ENCODE measurements at regions not wholly inside any gene's neighbourhood (a gene's known extent, or its start where the extent isn't known, plus 50 kb on each side); places are given as distances from the start of the nearest gene placed in this dataset.

DNA sequence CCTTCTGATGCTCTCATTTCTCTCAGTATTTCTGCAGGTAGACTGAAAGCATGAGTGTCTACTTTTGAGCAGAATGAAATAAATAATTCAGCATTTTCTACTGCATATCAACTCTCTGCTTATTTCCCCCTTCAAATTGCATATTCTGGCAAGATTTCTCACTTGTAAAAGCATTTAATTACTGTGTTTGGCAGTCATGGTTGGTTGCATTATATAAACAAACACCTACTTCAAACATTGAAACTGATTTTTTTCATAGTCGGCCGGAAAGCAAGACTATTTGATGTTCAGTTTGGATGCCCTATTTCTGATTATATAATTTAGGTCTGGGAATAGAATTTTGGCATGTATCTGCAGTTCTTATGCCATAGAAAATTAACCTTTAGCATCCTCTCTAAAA lies 73.1 kb downstream of the PLEKHG1 start:
- Histone ChIP-seq H3K4me1 (peaks cover 9% of the 10 kb centered on the region), H3K27ac (no peak overlapping the region), H3K27me3 (no peaks in the 10 kb centered on the region), H3K9me3 (replicated peaks) (no peaks in the 10 kb centered on the region), H3K36me3 (no peaks in the 10 kb centered on the region), H3K4me3 (no peak overlapping the region)
- no peak for DNase-seq

DNA sequence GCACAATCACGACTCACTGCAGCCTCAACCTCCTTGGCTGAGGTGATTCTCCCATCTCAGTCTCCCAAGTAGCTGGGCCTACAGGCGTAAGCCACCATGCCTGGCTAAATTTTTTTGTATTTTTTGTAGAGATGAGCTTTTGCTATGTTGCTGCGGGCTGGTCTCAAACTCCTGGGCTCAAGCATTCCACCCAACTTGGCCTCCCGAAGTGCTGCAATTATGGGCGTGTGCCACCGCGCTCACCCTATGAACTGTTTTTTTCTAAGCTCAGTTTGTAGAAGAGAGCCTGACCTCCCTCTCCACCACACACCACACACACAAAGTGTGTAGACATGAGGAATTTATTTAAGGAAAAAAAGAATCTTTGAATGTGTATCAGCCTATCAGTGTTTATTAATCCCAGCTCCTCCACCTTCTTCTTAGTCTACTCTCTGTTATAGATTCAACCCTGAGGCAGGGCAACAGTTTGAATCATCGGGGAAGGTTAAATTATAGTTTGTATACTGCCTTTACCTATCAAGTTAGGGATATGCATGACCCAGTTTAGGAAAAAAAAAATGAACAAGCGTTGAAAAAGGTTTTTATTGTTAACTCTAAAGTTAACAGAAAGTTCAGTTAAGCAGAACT lies 74.1 kb downstream of the PLEKHG1 start:
- DNase-seq, result no peak
- no peak overlapping the region for H3K27ac ChIP-seq
- H3K9me3 ChIP-seq (replicated peaks), result no peaks in the 10 kb centered on the region
- no peak overlapping the region for H3K4me3 ChIP-seq
- H3K36me3 ChIP-seq, result no peaks in the 10 kb centered on the region
- H3K4me1 ChIP-seq, result peaks cover 4% of the 10 kb centered on the region
- H3K27me3 ChIP-seq, result no peaks in the 10 kb centered on the region

DNA sequence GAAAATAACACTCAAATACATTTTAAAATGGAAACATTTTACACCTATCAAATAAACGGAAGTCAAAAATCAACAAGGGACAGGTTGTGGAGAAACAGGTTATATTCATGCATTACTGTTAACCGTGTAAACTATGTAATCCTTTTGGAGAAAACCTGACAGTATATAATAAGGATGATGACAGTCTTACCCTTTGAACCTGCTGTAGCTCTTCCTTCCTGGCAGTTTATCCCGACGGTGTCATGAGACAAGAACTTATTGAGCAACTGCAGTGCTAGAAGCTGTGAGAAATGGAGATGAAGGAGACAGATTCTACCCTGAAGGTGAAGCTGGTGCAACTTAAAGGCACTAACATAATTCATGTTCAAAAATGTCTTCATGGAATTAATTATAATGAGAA lies 76.7 kb downstream of the PLEKHG1 start:
- DNase-seq, result no peak
- no peaks in the 10 kb centered on the region for H3K4me1 ChIP-seq
- no peak overlapping the region for H3K27ac ChIP-seq
- H3K27me3 ChIP-seq, result no peaks in the 10 kb centered on the region
- H3K36me3 ChIP-seq, result no peaks in the 10 kb centered on the region
- no peak overlapping the region for H3K4me3 ChIP-seq
- H3K9me3 ChIP-seq (replicated peaks), result no peaks in the 10 kb centered on the region

DNA sequence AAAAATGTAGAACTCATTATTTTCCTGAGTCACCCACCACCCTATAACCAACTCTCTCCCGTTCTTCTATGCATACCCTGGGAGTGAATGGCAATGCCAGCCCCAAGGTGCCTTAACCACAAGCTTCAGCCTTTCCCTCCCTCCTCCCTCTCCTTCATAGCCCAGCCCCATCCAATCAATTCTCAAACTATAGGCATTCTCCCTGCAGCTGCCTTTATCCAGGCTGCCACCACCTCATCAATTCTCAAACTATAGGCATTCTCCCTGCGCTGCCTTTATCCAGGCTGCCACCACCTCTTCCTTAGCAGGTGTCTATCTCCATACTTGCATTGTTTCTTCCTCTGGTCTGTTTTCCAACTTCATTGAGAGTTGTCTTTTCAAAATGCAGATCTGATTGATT lies 77.1 kb downstream of the PLEKHG1 start:
- Histone ChIP-seq H3K27ac (no peak overlapping the region), H3K9me3 (replicated peaks) (no peaks in the 10 kb centered on the region), H3K4me3 (no peak overlapping the region), H3K4me1 (no peaks in the 10 kb centered on the region), H3K27me3 (no peaks in the 10 kb centered on the region), H3K36me3 (no peaks in the 10 kb centered on the region)
- DNase-seq, result no peak

DNA sequence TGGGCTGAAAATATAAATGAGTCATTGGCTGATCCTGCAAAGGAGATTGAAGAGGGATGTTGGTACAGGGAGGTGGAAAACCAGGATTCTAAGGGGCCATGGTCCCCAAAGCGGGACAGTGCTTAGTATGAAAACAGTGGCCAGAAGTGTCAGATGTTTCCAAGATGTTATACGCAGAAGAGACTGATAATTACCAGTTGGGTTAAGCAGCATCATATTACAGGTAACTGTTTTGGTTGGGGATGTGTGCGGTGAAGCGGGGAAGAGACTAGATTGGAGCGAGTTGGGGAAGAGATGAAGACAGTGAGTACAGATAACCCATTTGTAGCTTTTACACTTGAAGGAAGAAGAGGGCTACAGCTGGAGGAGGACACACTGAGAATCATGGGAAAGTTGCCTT lies 80.8 kb downstream of the PLEKHG1 start:
- no peak overlapping the region for H3K27ac ChIP-seq
- no peaks in the 10 kb centered on the region for H3K9me3 ChIP-seq (replicated peaks)
- H3K4me1 ChIP-seq, result no peaks in the 10 kb centered on the region
- no peak overlapping the region for H3K4me3 ChIP-seq
- no peaks in the 10 kb centered on the region for H3K36me3 ChIP-seq
- no peak for DNase-seq
- H3K27me3 ChIP-seq, result no peaks in the 10 kb centered on the region

DNA sequence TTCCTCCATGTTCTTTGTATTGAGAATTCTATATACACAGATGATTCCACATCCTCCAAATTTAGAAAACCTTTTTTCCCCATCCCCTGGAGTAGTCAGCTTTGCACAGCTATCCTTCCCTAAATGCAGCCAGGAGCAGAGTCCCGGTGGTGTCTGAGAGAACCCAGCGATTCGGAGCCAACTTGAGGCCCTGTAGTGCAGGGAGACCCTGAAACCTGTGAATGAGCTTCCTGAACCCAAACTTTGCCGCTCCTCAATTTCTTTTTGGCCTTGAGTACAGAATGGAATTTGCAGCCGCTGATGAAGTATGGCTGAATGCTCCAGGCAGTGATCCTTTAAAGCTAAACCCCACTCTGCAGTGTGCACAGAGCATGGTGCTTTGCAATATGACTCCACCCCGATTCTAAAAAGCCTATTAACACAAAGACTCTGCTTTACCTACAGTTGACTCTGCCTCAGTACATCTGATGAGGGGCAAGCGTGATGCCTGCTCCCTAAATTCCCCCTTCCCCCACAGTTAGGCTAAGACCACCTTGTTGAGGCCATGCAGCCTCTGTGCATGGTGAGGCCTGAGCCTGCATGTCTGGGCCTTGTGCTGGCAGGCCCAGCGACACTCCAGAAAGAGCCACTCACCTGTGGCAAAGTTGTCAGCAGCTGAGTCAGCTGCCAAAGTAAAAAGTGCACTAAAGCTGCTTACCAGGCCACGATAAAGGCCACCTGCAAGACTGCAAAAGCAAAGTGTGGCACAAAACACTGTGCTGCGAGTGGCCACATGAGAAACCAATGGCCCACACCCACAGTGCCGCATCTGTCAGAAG lies 82.1 kb downstream of the PLEKHG1 start:
- Histone ChIP-seq H3K9me3 (replicated peaks) (no peaks in the 10 kb centered on the region), H3K36me3 (no peaks in the 10 kb centered on the region), H3K4me3 (no peak overlapping the region), H3K27ac (no peak overlapping the region), H3K27me3 (no peaks in the 10 kb centered on the region), H3K4me1 (no peaks in the 10 kb centered on the region)
- DNase-seq, result no peak

DNA sequence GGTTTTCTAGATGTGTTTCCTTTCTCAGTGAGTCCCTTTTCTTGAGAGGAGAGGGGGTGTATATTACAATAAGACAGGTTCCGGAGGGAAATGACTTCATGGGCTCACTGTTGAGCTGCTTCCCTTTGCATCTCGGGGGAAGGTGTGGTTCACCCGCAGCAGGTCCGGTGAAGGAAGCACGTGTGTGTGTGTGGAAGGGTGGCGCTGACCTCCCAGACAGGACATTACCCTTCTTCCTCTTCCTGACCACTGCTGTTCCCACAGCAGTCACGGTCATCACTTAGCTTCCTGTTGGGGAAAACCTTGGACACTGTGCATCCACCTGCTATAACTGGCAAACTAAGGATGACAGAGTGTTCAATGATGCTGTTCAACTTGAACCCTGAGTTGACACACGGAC lies 83.6 kb downstream of the PLEKHG1 start:
- DNase-seq, result no peak
- Histone ChIP-seq H3K27me3 (no peaks in the 10 kb centered on the region), H3K4me3 (no peak overlapping the region), H3K4me1 (no peaks in the 10 kb centered on the region), H3K9me3 (replicated peaks) (no peaks in the 10 kb centered on the region), H3K27ac (no peak overlapping the region), H3K36me3 (no peaks in the 10 kb centered on the region)

DNA sequence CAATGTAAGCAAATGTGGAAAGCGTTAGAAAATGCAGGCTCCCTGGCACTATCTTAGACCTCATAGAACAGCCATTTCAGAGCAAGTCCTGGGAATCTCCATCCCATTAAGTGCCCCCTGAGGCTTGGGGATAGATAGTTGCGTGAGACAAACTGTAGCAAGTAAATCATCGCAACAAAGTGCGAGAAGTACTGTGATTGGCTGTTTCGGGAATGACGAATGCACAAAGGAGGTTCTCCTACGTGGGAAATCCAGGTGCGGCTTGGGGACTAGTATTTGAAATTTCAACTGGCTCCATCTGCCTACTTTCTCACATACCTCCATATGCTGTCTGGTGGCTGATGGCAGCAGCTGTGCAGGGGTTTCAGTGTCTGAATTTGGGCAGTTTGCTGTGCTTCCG lies 84.5 kb downstream of the PLEKHG1 start:
- no peak overlapping the region for H3K27ac ChIP-seq
- H3K27me3 ChIP-seq, result no peaks in the 10 kb centered on the region
- no peaks in the 10 kb centered on the region for H3K36me3 ChIP-seq
- DNase-seq, result no peak
- H3K9me3 ChIP-seq (replicated peaks), result no peaks in the 10 kb centered on the region
- H3K4me1 ChIP-seq, result no peaks in the 10 kb centered on the region
- no peak overlapping the region for H3K4me3 ChIP-seq

DNA sequence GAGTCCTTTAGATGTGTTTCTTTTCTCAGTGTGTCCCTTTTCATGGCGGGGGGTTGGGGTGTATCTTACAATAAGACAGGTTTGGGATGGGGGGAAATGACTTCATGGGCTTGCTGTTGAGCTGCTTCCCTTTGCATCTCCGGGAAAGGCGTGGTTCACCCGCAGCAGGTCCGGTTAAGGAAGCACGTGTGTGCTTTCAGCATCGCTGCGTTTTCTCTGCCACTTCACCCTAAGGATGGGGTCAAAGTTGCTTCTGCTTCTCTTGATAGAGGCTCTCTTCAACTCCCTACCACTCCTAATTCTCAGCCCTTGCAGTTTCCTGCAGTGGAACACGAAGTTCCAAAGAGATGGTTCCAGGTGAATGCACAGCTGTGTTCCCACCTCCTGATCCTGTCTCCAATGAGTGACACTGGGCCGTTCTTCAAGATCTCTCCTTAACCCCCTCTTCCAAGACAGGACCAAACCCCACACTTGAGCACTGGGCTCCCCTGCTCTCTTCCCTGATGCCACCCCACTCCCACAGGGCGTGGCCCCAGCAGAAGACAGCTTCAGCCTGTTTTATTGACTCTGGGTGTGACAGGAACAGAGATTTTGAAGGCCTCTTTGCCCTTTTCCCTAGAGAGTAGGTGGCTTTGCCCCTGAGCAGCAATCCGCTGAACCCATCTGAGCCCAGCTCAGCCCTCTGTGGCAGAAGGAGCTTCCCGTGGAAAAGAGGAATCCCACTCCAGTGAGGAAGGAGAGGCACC lies 85.2 kb downstream of the PLEKHG1 start:
- H3K27me3 ChIP-seq, result no peaks in the 10 kb centered on the region
- no peaks in the 10 kb centered on the region for H3K9me3 ChIP-seq (replicated peaks)
- DNase-seq, result no peak
- no peaks in the 10 kb centered on the region for H3K36me3 ChIP-seq
- H3K4me1 ChIP-seq, result no peaks in the 10 kb centered on the region
- no peak overlapping the region for H3K4me3 ChIP-seq
- H3K27ac ChIP-seq, result no peak overlapping the region

DNA sequence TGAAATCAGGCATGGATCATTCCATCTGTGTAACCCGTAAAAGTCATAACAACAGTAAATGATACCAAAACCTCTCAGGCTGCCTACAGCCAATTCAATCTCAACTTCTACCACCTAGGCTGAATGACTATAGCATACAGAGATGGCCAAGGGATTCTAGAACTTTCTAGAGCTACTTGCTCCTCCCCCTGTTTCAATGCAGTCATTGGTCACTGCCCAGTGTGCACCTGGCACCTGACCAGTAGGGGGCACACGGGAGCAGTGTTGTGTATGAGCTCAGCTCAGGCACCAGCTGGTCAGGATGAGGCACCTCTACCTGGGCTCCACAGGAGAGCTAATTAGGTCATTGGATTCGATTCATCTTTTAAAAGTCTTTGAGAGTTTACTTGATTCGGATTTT lies 86.2 kb downstream of the PLEKHG1 start:
- H3K9me3 ChIP-seq (replicated peaks), result no peaks in the 10 kb centered on the region
- DNase-seq, result peak; percentile 50 to 79
- no peak overlapping the region for H3K27ac ChIP-seq

DNA sequence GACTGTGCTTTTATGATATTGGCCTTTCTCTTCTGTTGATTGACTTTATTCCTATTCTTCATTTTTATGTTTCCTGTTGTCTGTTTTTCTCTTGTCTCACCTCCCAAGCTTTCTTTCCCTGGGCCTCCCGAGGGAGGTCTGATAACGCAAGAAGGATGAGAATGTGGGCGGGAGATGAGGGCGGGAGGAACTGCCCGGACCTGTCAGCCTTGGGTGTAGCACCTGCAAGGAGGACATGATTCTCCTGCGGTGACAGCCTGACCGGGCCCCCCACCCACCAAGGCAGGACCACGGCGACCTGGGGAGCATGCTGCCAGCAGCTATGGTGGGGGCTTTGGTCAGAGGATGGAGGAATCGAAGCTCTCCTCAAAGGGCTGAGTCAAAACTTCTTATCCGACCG lies 86.9 kb downstream of the PLEKHG1 start:
- Histone ChIP-seq H3K27me3 (no peaks in the 10 kb centered on the region), H3K9me3 (replicated peaks) (no peaks in the 10 kb centered on the region), H3K27ac (no peak overlapping the region), H3K4me3 (no peak overlapping the region), H3K4me1 (no peaks in the 10 kb centered on the region), H3K36me3 (no peaks in the 10 kb centered on the region)
- no peak for DNase-seq

More for the DNA sequence above, 86.2 kb downstream of the PLEKHG1 start:
- no peaks in the 10 kb centered on the region for H3K27me3 ChIP-seq
- no peak overlapping the region for H3K4me3 ChIP-seq
- no peaks in the 10 kb centered on the region for H3K4me1 ChIP-seq
- H3K36me3 ChIP-seq, result no peaks in the 10 kb centered on the region

DNA sequence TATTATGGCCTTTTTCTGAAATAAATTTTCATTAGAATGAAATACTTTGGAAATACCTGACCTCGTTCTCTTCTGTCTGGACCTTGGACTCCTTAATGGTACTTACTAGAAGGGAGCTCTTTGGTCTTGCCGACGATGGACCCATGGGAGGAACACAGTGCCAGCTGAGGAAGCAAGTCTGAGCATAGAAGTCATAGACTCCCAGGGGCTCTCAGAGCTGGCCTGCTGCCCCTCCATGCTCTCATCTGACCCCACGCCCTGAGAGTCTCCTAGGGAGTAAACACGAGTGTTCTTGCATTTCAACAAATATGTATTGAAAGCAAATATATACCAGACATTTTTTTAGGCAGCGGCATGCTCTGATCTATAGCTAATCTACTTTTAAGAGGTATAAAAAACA lies 87.8 kb downstream of the PLEKHG1 start:
- H3K36me3 ChIP-seq, result no peaks in the 10 kb centered on the region
- no peak overlapping the region for H3K27ac ChIP-seq
- H3K4me3 ChIP-seq, result no peak overlapping the region
- no peaks in the 10 kb centered on the region for H3K4me1 ChIP-seq
- H3K9me3 ChIP-seq (replicated peaks), result no peaks in the 10 kb centered on the region
- no peaks in the 10 kb centered on the region for H3K27me3 ChIP-seq
- no peak for DNase-seq

DNA sequence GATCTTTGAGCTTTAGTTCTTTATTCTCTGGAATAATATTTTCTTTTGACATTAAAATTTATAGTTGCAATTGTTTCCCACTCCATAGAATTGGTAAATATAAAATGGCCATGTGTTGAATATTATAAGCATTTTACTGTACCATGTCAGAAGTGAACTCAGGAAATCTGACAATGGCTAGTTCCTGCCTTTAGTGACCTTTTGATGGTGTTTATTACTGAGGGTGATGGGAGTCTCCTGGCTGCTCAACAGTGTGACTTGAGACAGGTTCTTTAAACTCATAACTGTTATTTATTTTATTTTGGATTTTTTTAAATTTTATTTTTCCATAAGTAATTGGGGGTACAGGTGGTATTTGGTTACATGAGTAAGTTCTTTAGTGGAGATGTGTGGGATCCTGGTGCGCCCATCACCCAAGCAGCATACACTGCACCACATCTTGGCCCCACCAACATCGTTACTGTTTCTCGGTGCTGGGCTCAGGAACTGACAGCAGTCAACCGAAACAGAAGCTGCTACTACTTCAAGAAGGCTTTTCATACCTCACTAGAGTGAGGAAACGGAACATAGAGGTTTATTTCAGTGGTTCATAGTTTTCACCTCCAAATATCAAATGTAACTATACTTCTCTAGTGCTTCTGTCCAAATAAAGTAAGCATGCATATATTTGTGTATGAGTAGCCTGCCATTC lies 90.4 kb downstream of the PLEKHG1 start:
- DNase-seq, result no peak
- Histone ChIP-seq H3K27ac (no peak overlapping the region), H3K4me1 (no peaks in the 10 kb centered on the region)

DNA sequence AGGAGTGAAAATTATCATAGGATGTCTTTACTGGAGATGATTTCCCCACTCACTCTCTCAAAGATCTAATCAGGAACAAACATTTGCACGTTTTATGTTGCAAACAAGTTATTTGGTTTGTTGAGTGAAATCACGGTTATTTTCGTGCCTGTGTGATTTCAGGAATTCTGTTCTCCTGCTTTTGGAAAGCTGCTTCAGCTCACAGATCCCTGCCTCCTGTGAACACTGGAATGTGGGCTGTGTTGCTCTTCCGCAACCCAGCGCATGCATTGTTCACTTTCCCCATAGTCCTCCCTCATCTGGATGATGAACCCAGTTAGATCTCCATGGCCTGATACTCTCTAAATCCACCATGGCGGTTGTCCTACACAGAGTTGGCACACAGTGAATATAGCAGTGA lies 91.0 kb downstream of the PLEKHG1 start:
- Histone ChIP-seq H3K4me3 (no peak overlapping the region), H3K4me1 (no peaks in the 10 kb centered on the region), H3K9me3 (replicated peaks) (no peaks in the 10 kb centered on the region), H3K27me3 (no peaks in the 10 kb centered on the region), H3K36me3 (no peaks in the 10 kb centered on the region), H3K27ac (no peak overlapping the region)
- DNase-seq, result no peak

More for the DNA sequence above, 90.4 kb downstream of the PLEKHG1 start:
- no peaks in the 10 kb centered on the region for H3K9me3 ChIP-seq (replicated peaks)
- no peaks in the 10 kb centered on the region for H3K27me3 ChIP-seq
- no peaks in the 10 kb centered on the region for H3K36me3 ChIP-seq
- H3K4me3 ChIP-seq, result no peak overlapping the region

DNA sequence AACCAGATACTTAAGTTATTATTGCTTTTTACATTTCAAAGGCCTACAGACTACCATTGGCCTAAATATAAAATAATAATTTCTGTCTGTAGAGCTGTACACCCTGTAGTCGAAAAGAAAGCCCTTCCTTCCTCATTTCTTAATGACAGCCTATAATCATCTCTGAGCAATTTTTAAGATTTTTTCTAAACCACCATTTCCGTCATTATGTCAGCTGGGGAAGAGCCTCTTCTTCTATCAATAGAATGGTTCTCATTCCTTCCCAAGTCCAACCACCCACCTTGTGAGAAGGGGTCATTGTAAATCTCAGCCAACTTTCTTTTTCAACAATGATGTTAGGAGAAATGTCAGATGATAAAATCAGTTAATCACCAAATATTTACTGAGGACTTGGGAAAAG lies 91.8 kb downstream of the PLEKHG1 start:
- Histone ChIP-seq H3K27ac (no peak overlapping the region), H3K27me3 (no peaks in the 10 kb centered on the region), H3K9me3 (replicated peaks) (no peaks in the 10 kb centered on the region), H3K36me3 (no peaks in the 10 kb centered on the region), H3K4me3 (no peak overlapping the region), H3K4me1 (no peaks in the 10 kb centered on the region)
- no peak for DNase-seq
